ENCODE measurements at regions not wholly inside any gene's neighbourhood (a gene's known extent, or its start where the extent isn't known, plus 50 kb on each side); places are given as distances from the start of the nearest gene placed in this dataset.

- ATAC-seq (ENCODE audit: low FRiP score) (no peak), DNase-seq (ENCODE audit: low spot score) (no peak)
- TF ChIP-seq CTCF (IDR thresholded peaks at IDR 0.05), result no peak
Measured at GRCh38 chr5:30968971-30969370, 224.5 kb upstream of the CDH6 start.

- ATAC-seq (ENCODE audit: low FRiP score) (no peak), DNase-seq (ENCODE audit: low spot score) (no peak)
- TF ChIP-seq CTCF (IDR thresholded peaks at IDR 0.05), result no peak
Measured at GRCh38 chr5:30960036-30960435, 233.4 kb upstream of the CDH6 start.

- DNase-seq (ENCODE audit: low spot score) (no peak), ATAC-seq (ENCODE audit: low FRiP score) (no peak)
- no peak for TF ChIP-seq CTCF (IDR thresholded peaks at IDR 0.05)
Measured at GRCh38 chr5:30959238-30959637, 234.2 kb upstream of the CDH6 start.

- no peak for TF ChIP-seq CTCF (IDR thresholded peaks at IDR 0.05)
- ATAC-seq (ENCODE audit: low FRiP score) (no peak), DNase-seq (ENCODE audit: low spot score) (no peak)
Measured at GRCh38 chr5:30957591-30957990, 235.9 kb upstream of the CDH6 start.

GRCh38 chr5:30956251-30956650 lies 237.2 kb upstream of the CDH6 start:
- DNase-seq (ENCODE audit: low spot score) (no peak), ATAC-seq (ENCODE audit: low FRiP score) (no peak)
- no peak for TF ChIP-seq CTCF (IDR thresholded peaks at IDR 0.05)

GRCh38 chr5:30937070-30937469 lies 256.4 kb upstream of the CDH6 start:
- TF ChIP-seq CTCF (IDR thresholded peaks at IDR 0.05), result no peak
- no peak for ATAC-seq (ENCODE audit: low FRiP score)
- no peak for DNase-seq (ENCODE audit: low spot score)

- DNase-seq (ENCODE audit: low spot score) (no peak), ATAC-seq (ENCODE audit: low FRiP score) (no peak)
- no peak for TF ChIP-seq CTCF (IDR thresholded peaks at IDR 0.05)
Measured at GRCh38 chr5:30933599-30933998, 259.9 kb upstream of the CDH6 start.
